ENCODE measurements at regions not wholly inside any gene's neighbourhood (a gene's known extent, or its start where the extent isn't known, plus 50 kb on each side); places are given as distances from the start of the nearest gene placed in this dataset.

- TF ChIP-seq NFKBIZ (CRISPR knock-in tag; IDR thresholded peaks at IDR 0.05) (no peak), ZNF652 (CRISPR knock-in tag; IDR thresholded peaks at IDR 0.05; ENCODE audit: borderline replicate concordance, low read depth) (no peak), POLR2A (IDR thresholded peaks at IDR 0.05; ENCODE audit: insufficient read depth in 1 of 2, low read depth in 2 of 2, low read length in 2 of 2) (no peak)
These were observed 832.2 kb downstream of the SQOR start for GRCh38 chr15:46467041-46467440.
